GM12872 (cell line): ENCODE measurements at regions not wholly inside any gene's neighbourhood (a gene's known extent, or its start where the extent isn't known, plus 50 kb on each side); places are given as distances from the start of the nearest gene placed in this dataset.

Experiments
- TF ChIP-seq, protein P1 (sequence below): IDR thresholded peaks from 3 replicates; pipeline ENCODE4 v1.5.1; 2011; ENCODE audit warnings: low read depth, mild to moderate bottlenecking, low read length, moderate library complexity; ENCODE audit not compliant: insufficient read depth

GRCh38 chr11:25980091-25980490 is 351.8 kb upstream of the ANO3 start:
- TF ChIP-seq, protein P1, sequence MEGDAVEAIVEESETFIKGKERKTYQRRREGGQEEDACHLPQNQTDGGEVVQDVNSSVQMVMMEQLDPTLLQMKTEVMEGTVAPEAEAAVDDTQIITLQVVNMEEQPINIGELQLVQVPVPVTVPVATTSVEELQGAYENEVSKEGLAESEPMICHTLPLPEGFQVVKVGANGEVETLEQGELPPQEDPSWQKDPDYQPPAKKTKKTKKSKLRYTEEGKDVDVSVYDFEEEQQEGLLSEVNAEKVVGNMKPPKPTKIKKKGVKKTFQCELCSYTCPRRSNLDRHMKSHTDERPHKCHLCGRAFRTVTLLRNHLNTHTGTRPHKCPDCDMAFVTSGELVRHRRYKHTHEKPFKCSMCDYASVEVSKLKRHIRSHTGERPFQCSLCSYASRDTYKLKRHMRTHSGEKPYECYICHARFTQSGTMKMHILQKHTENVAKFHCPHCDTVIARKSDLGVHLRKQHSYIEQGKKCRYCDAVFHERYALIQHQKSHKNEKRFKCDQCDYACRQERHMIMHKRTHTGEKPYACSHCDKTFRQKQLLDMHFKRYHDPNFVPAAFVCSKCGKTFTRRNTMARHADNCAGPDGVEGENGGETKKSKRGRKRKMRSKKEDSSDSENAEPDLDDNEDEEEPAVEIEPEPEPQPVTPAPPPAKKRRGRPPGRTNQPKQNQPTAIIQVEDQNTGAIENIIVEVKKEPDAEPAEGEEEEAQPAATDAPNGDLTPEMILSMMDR, result no peak

DNA sequence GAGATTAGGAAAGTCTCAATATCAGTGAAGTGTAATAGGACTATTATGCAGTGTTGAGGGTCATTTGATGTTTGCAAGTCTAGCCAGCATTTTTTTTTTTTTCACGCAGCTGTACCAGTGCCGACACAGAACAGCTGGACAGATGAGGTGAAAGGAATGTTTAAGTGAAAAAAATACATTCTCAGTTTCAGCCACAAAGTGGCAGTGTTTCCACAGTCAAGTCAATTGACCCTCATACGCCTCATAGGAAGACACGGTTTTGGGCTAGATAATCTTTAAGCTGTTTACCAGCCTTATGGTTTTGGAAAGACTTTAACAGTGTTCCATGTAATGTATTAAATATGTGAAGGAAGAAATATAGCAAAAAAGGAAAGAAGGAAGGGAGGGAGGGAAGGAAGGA is 349.9 kb upstream of the ANO3 start:
- TF ChIP-seq, protein P1, result peak; percentile 52

GRCh38 chr11:25983280-25983679 is 348.6 kb upstream of the ANO3 start:
- TF ChIP-seq, protein P1, result no peak

DNA sequence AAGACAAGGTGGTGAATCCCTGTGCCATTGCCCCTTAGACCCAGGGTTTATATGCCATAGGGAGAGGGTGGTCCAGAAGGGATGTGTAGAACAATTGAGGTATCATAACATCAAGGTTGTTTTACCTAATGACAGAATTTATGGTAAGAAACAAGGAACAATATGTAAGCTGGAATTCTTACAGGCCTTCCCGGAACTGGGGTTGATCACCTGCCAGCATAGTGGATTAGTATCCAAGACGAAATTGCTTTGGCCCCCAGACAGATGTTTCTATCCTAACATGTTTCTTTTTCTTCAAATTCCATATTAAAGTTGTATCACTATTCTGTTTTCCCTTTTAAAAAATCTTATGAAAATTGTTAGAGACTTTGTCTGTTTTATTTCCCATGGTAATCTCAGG is 343.8 kb upstream of the ANO3 start:
- TF ChIP-seq, protein P1, result no peak

DNA sequence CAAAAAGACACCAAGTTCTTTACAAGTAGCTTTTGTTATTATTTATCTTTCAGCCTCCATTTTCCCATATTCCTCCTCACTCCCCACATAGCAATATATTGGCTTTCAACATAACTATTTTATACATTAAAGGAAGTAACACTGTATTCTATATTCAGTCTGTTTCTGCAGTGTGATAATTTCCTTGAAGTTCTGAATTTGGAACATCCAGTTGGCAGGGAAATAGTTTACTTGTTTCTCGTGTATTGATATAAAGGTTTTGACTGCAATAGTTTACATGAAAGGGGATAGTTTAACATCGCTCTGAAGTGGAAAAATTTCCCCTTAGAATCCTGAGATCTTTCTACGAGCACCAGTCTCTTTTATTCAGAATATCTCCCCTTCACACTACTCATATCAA is 341.5 kb upstream of the ANO3 start:
- TF ChIP-seq, protein P1, result no peak

DNA sequence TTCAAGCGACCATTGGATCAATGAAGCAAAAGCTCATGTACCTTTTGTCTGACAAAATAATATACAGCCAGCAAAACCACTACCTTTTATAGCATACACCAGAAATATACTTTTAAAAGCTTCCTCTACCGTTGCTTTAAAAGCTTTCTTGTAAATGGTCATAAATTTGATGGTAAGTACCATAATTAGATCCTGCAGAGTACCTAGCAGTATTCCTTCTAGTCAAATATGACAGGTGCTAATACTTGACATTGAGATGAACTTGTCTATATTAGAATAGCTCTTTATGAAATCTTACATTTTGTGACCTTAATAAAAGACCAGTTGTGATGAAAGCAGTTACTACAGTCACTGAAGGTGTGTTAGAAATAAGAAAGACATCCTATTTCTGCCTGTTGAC is 340.5 kb upstream of the ANO3 start:
- TF ChIP-seq, protein P1, result no peak

DNA sequence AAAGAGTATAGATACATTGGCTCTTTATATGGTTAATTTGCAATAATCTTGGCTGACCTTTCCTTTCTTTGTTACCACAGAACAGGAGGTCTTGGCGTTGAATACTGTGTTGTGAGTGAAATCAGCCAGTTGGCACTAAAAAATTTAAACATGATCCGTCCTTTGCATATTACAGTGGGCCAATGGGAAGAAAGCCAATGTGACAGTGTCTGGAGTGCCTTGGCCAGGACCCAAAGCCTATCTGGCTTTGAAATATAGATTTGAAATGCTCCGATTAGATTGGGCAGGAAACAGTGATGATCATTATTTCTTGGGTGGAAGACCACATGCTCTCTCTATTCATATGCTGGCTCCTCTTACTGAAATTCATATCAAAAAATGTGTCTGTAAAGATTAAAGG is 339.6 kb upstream of the ANO3 start:
- TF ChIP-seq, protein P1, result no peak

- TF ChIP-seq, protein P1, result no peak
These were observed 338.9 kb upstream of the ANO3 start for GRCh38 chr11:25993016-25993415.
